Hematopoietic multipotent progenitor cell treated with erythropoietin and hydrocortisone succinate and interleukin-3 and kit ligand, for 4 days (in vitro differentiated cells): ENCODE measurements at regions not wholly inside any gene's neighbourhood (a gene's known extent, or its start where the extent isn't known, plus 50 kb on each side); places are given as distances from the start of the nearest gene placed in this dataset.

Experiments
- DNase-seq: peaks from one replicate; pipeline ENCODE4 v3.0.0-alpha.2; 2015

DNA sequence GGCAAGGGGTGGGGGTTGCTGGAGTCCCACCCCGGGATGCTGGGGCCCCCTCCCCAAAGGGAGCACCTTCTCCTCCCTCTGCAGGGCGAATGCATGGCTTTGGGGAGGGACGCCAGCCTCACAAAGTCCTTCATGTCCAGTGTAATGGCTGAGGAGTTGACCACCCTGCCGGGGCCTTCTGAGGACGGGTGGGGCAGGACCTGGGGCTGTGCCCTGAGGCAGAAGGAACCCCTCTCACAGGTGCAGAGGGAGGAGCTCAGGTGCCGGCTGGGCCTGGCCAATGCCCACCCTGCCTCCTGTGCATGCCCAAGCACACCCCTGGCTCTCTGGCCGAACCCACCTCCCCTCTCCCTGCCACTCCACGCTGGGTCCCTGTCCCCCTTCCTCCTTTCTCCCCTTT, 64.3 kb upstream of the RNU6ATAC start:
- no peak for DNase-seq

DNA sequence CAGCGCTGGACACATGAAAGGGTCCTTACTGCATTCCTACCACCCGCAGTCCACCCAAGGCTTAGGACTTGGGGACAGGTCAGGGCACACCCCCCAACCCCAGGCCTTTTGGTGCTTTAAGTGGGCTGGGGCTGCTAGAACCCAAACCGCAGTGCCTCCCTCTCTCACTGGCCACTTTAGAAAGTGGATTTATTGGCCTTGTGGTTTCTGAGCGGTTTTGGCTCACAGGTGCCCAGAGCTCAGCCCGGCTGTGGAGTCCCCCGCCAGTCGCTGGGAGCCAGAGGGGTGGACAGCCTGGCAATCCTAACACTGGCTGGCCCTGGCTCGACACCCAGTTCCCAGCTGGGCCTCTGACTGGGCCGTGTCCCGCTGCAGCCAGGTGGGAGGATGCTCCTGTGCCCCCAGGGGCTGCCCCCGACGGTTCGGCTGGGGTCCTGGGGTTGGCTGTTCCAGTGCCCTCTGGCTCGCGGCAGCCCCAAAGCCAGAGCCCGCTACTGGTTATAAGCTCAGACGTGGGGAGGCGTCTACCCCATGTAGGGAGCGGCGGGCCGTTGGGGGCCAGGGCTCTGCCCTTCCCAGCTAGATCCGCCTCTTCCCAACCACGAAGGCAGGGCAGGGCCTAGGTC, 65.2 kb upstream of the RNU6ATAC start:
- no peak for DNase-seq

DNA sequence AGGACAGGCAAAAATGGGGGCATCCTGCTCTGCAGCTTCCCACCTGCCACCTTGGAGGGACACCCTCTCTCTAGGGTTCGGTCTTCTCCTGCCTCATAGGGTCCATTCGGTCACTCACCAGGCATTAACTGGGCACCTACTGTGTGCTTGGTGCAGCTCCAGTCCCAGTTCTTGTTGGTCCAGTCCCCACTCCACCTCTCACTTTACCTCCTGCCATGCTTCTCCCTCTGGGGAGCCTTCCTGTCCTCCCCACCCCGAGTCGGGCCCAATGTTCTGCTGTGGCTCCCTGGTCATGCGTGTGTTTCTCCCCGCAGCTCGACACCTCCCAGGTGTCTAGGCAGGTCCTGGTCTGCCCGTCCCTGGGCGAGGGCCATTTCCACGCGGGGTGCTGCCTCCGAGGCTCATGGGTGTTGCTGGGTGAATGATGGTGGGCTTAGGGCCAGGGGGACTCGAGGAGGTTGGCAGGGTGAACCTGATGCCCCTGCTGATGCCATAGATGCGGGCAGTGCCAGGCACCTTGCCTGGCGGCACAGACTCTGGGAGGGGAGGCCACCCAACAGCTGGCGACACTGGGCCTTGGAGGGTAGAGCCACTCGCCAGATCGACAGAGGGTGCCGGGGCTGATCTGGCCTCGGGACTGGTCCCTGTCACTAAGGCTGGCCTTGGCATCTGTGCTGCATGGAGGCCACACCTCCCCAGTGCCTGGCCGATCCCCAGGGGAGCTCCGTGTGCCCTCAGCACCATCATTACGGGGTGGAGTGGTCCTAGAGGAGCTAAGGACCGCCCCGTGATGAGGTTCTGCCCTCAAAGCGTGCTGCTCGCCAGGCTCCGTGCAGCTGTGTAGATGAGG, 66.0 kb upstream of the RNU6ATAC start:
- DNase-seq = no peak

DNA sequence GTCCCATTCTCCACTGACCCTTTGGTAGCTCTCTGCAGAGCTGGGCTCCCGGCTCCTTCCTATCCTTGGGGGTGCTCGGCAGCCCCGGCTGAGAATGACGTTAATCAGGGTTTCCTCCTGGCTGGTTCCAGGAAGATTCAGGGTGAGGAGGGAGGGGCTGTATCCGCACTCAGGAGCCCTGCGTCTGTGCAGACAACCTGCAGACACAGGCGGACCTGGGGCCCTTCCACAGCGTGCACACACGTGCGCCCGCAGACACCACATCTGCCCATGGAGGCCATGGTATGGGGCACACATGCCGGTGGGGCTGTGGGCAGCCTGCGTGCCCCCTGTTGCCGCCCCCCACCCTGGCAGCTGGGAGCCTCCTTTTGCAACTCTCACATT, 66.6 kb upstream of the RNU6ATAC start:
- no peak for DNase-seq

DNA sequence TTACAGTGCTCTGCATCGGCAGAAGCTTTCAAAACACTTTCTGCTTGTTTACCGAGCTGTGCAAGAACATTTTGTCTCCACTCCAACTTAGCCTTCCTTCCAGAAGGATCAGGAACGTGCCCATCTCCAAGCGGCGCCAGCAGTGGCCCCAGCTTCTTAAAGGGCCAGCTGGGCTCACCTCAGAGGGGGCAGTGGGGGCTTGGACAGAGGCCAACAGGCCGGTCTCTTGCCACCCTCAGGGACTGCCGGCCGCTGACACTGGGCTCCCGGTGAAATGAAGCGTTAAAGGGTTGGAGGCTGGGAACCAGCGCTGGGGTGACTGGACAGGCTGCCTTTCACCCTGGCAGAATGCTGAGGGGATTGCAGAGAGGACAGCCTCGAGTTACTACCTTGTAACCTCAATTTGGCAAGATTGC, 67.0 kb upstream of the RNU6ATAC start:
- no peak for DNase-seq

DNA sequence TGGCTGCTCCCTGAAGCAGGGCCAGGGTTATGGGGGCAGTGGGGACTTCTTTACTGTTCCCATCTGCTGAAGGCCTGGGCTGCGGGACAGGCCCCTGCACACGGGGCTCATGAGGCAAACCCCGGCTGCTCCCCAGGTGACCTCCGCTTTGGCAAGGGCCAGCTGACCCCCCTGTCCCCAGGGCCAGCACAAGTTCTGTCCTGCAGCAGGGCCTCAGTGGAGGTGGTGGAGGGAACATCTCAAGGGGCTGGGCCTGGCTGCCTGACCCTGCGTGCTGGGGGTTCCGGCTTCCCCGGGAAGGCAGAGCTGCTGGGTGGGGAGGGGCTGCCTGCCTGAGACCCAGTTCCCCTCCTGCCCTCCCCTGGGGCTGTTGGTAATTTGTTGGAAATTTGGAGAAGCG, 67.4 kb upstream of the RNU6ATAC start:
- no peak for DNase-seq

DNA sequence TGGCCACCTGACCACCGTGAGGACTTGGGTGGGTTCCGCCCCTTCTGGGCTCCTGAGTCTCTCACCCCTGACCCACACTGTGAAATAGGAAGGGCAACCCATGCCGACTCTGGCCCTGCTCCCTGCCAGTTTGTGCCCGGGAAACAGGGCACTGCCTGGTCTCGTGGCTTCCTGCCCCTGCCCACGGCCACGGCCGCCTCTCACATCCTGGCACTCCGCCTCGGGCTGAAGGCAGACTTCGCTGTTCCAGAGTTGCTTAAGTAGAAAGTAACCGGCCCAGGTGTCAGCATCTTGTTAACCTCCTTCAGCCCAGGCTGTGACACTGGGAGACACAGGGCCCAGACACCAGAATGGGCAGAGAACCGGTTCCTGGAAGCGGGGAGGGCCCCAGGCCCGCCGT, 68.7 kb upstream of the RNU6ATAC start:
- DNase-seq = no peak

DNA sequence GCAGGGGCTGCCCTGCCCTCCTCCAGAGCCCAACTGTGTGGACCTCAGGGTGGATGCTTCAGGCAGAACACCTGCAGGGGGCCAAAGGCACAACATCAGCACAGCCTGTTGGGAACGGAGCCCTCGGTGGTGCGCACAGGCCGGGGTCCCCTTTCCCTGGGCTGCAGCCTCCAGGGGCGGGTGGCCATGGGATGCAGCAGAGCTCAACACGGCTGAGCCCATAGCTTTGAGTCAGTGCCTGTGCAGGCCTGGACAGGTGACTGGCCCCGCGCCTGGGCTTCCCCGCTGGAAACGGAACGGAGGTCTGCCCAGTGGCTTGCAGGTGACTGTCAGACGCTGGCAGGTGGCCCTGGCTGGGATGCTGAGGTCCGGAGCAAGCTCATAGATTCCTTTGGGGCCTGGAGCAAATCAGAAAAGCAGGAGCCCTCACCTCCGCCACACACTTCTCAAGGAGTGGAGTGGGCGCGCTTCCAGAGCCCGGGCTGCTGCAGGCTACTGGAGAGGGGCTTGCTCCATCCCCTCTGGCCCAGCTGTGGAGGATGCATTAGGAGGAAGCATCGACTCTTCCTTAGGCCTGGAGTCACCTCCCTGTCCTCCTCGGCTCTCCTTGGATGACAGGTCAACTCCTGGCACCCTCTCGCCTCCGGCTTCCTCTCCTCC, 69.8 kb upstream of the RNU6ATAC start:
- no peak for DNase-seq

DNA sequence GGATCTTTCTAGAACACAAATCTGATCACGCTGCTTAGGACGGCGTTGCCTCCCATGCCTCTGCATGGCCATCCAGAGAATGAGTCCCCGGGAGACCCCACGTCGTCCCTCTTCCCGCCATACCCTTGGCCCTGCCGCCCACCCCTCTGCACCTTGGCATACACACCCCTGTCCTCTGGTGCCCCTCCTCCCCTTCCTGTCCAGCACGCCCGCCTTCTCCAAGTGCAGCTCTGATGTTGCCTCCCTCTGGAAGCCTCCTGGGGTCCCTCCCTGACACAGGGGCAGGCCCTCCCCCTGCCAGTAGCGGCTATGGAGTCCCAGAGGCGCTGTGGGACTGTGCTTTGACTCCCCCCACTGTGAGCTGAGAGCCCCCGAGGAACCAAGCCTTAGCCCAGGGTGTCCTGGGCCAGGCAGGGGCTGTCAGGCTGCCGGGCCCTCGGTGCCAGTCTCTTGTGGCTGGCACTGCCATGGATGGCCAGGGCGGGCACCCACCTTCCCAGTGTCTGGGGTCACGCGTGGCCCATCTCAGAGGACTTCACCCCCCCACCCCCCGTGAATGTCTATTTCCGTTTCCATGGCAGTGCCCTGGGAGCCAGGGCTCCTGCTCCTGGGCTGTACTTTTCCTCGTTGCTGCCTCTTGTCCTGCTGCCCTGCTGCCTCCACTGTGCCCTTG, 70.5 kb upstream of the RNU6ATAC start:
- no peak for DNase-seq

DNA sequence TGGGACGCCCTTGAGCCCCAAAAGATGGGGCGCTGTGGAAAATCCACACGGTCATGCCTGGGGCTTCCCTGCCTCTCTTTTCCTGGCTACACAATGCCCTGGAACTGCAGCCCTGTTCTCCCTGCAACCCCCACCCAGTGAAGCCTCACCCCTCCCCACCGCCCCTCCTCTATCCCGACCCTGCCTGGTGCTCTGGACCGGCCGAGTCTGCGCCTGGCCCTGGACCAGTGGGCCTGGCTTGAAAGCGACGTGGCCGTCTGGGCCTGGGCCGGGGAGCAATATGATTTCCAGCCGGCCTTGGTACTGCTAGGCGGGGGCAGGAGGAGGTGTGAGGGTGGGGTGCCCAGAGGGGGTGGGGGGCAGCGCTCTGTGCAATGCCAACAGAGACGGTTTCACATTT, 71.0 kb upstream of the RNU6ATAC start:
- DNase-seq = no peak

DNA sequence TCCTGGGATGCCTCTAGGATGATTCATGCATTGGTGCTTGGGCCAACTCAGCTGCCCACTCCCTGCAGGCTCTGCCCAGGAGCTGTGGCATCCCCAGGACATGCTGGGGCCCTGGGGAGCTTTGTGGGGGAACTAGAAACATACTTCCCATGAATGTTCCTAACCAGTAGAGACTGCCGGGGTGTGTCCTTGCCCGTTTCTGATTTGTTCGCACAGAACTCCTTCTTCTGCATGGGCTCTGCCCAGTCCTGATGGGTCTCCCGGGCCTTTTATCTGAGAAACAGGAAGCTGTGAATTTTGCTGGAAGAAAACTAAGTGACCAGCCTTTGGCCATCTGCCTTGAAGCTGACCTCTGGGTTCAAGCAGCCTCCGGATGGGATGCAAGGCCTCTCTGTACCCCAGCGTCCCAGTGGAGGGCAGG, 71.6 kb upstream of the RNU6ATAC start:
- no peak for DNase-seq

DNA sequence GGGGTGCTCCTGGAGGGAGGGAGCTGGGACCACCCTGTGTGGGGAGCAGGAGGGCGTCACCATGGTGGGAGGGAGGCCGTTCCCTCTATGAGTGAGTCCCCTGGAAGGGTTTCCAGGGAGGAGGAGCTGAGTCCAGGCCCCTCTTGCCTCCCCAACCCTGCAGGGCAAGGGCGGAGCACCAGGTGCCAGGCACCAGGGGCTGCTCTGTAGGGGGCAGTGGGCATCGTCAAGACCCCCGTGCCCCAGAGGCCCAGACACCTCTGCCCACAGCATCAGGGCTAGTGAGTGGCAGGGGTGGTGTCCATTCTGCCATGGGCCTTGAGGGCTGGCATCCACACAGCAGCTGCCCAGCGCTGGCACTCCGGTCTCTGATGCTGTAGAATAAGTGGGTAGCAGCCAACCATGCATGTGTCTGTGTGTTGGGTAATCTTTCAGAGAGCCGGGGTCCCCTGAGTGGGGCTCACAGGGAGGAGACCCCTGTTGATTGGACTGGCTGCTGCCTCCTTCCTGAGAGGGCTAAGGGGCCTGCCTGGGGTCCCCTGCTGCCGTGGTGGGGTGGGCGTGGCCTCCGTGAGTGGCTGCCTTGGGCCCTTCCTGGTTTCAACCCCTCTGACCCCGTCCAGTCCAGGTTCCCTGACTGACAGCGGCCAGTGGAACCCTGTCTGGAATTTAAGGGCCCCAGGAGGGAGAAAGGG, 72.7 kb upstream of the RNU6ATAC start:
- DNase-seq = no peak

DNA sequence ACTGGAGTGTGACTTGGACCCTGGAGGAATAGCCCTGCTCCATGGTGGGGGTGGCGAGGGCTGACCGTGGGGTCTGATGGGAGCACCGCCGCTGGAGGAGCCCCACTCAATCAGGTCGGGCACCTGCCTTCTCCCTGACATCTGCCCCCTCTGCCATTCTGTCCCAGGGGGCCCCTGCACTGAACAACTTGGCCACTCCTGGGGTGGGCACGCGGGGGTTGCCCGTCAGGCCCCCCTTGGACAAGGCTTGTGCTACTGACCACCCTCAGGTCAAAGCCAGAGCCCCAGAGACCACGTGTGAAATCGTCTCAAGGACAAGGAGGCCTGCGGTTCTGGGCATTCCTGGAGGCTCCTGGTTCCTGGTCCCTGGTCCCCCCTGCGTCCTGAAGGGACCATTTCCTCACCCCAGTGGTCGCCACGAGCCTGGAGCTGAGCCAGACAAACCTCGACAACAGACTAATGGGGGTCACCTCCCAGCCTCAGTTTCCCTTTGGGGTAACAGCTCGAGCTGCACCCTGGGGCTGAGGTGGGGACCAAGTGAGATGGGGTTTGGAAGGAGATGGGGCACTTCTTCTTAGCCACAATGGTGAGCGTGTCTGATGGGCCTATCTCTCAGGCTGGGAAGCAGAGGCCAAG, 73.4 kb upstream of the RNU6ATAC start:
- no peak for DNase-seq

DNA sequence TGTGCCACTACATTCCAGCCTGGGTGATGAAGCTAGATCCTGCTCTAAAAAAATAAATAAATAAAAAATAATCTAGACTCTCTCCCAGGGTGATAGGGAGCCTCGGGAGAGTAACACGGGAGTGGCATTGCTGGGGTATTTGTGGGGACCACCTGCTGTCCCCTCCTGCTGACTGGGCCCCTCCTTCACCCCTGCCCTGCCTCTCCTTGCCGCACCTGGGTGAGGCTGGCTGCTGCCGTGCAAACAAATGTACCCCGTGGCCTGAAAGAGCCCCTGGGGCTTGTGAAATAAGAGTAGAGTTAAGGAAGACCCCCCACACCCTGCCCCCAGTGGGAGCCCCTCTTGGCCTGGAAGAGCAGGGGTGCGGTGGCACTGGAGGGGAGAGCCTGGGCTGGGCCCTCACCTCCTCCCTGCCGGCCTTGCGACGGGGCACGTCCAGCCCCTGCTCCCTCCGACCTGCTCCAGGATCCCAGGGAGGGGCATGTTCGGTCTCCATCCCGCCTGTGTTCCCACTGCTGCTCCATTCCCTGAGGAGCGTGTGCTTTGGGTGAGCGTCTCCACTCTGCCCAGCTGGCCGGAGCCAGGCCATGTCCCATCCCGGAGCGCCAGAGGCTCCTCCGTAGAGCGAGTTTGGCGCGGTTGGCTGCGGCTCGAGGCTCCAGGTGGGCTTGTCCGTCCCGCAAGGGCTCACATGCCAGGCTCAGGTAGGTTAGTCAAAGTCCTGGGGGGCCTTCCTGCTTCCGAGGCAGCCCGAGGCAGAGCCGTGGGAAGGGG, 75.0 kb upstream of the RNU6ATAC start:
- DNase-seq = no peak

DNA sequence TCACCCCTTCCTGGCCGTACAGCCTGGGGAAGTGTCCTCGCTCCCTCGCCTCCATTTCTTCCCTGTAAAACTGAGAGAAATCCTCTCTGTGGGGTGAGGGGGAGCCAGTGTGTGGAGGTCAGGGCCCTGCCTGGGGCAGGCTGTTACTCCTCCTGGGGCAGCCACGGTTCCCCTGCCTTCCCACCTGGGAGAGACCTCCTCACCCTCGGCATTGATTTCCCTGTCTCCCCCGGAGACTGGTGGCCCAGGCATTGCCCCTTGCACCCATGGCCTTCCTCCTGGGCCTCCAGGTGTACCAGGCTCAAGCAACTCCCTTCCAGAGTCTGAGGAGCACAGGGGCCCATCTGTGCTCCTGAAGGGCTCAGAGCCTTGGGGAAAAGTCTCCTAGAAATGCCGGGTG, 75.6 kb upstream of the RNU6ATAC start:
- no peak for DNase-seq

DNA sequence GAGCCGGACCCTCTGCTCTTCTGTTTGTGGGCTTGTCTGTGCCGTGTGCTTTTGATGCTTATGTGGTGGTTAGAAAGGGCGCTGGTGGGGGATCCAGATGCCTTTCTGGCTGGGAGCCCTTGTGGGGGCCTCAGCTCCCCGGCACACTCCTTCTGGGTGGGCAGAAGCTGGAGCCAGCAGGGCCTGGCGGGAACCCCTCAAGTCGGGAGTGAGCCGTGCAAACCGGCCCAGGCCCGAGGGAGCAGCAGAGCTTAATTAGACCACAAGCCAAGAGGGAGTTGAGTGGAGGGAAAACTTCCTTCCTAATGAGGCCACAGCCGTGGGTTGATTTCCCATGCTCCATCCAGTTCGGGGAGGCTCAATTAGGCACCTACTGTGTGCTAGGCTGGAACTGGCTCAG, 76.0 kb upstream of the RNU6ATAC start:
- DNase-seq = no peak

DNA sequence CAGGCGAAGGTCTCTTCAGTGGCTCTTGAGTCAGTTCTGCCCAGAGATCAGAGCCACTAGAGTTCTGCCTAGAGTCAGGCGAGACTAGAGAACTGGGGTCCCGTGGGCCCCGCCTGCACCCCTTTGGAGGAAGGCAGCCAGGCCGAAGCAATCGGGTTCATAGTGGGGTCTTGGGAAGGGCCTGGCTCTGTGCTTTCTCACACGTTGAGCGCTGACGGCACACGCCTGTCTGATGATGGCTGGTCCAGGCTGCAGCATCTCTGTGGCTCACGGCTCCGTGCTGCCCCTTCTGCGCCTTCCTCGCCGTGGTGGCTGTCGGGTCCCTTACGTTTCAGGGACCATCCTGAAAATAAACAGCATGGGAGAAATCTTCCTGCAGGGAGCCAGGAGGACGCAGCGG, 78.3 kb upstream of the RNU6ATAC start:
- DNase-seq = no peak

DNA sequence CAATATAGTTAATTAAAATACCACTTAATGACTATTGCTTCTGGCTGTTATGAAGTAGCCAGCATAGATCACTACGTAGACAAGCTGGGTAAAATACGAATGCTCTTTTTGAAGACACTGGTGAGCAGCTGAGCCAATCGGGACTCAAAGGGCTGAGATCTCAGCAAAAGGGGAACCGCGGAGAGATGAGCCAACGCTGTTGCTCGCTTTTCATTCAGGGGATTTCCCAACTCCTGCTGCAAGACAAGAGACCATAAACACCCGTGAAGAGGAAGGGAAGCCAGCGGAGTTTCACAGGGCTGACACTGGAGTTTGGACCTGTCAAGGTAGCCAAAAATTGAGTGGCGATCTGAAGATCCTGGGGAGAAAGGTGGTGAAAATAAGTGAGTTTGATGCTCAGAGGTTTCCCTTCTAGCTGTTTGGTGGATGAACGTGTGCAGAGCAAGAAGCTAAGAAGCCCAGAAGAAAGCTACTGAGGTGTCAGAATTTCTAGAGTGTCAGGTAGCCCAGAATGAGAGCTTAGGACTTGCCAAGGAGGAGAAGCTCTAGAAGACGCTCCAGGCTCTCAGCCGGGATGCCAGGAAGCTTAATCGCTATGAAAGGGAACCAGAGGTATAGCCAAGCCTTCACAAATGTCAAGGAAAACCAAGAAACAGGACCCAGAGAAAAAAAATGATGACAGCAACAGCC, 79.6 kb upstream of the RNU6ATAC start:
- DNase-seq = peak; percentile 77

DNA sequence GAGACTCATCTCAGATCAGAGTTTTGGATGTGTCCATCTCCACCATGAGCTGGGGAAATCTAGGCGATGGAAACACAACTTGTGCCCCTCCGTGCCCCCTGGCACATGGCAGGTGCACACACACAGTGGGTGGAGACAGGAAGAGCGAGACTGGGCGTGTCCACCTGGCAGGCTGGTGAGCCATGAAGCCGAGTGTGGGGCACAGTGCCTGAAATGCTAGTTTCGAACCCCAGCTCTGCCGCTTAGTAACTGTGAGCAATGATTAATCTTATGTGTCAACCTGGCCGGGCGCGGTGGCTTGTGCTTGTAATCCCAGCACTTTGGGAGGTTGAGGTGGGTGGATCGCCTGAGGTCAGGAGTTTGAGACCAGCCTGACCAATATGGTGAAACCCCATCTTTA, 80.8 kb upstream of the RNU6ATAC start:
- DNase-seq = no peak

DNA sequence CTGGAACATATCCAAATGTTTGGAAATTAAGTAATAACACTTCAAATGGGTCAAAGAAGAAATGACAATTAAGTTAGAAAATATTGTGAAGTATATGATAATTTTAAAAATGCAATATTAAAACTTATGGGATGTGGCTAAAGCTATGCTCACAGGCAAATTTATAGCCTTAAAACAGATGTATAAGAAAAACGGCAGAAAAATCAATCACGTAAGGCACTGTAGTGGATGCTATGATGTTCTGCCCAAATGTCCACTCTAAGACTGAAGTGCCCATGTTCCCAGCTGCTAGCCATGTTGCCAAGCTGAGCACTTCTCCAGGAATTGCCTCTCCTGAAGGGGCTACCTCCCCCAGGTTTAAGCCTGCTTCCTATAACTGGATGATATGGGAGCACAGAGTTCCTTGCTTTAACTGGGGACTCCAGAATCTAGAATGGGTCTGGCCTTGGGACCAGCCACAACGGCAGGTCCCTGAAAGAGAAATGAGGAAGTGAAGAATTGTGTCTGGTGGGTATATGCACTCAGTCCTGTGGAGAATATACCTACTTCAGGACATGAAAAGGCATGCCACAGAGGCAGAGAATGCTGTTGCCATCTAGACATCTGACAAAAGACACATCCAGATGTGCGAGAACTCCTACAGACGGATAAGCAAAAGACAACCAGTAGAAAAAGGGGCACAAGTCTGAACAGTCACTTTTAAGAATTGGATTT, 78.2 kb upstream of the RXRA start:
- no peak for DNase-seq
